ENCODE measurements at regions not wholly inside any gene's neighbourhood (a gene's known extent, or its start where the extent isn't known, plus 50 kb on each side); places are given as distances from the start of the nearest gene placed in this dataset.

- no peak overlapping the region for H3K27ac ChIP-seq (ENCODE audit: low read depth, low read length, poor library complexity, severe bottlenecking)
- H3K79me2 ChIP-seq (ENCODE audit: insufficient read depth, low read depth, low read length), result no peaks in the 10 kb centered on the region
- H4K20me1 ChIP-seq (ENCODE audit: insufficient read depth, low read length), result no peaks in the 10 kb centered on the region
- H3K4me1 ChIP-seq (ENCODE audit: insufficient read depth, low read length, poor library complexity, severe bottlenecking), result no peaks in the 10 kb centered on the region
- no peak overlapping the region for H3K4me3 ChIP-seq (ENCODE audit: low read depth, low read length, poor library complexity, severe bottlenecking)
- CTCF ChIA-PET (ENCODE audit: unreplicated experiment), result no interaction called here
- no peak overlapping the region for H2AFZ ChIP-seq (ENCODE audit: low read length)
- no peaks in the 10 kb centered on the region for H3K36me3 ChIP-seq (ENCODE audit: insufficient read depth, low read length)
- intact Hi-C loops (cut with micrococcal nuclease; ENCODE audit: unreplicated experiment), result no loop called here
- no peak overlapping the region for H3K4me2 ChIP-seq (ENCODE audit: low read length)
- no TSS peak for BruUV-seq (replicated peaks)
- no peaks in the 10 kb centered on the region for H3K9me3 ChIP-seq (ENCODE audit: low read length)
- POLR2A ChIA-PET, result no interaction called here
- TF ChIP-seq EZH2phosphoT487 (IDR thresholded peaks at IDR 0.05; ENCODE audit: borderline replicate concordance, low read depth, low read length) (no peak), CTCF (conservative IDR thresholded peaks at IDR 0.05; ENCODE audit: low read length) (no peak)
- H3K9me2 ChIP-seq (ENCODE audit: insufficient read depth, low read length), result no peaks in the 10 kb centered on the region
- DNase-seq (ENCODE audit: low spot score), result no peak
Observed at GRCh38 chr4:22048323-22048722, 99.8 kb upstream of the KCNIP4 start.

- DNase-seq (ENCODE audit: low spot score), result no peak
- Histone ChIP-seq H3K9me2 (ENCODE audit: insufficient read depth, low read length) (no peaks in the 10 kb centered on the region), H3K79me2 (ENCODE audit: insufficient read depth, low read depth, low read length) (no peaks in the 10 kb centered on the region), H3K27ac (ENCODE audit: low read depth, low read length, poor library complexity, severe bottlenecking) (no peak overlapping the region), H3K4me1 (ENCODE audit: insufficient read depth, low read length, poor library complexity, severe bottlenecking) (no peaks in the 10 kb centered on the region), H3K9me3 (ENCODE audit: low read length) (no peaks in the 10 kb centered on the region), H2AFZ (ENCODE audit: low read length) (no peak overlapping the region), H3K4me3 (ENCODE audit: low read depth, low read length, poor library complexity, severe bottlenecking) (no peak overlapping the region), H4K20me1 (ENCODE audit: insufficient read depth, low read length) (no peaks in the 10 kb centered on the region), H3K4me2 (ENCODE audit: low read length) (no peak overlapping the region), H3K36me3 (ENCODE audit: insufficient read depth, low read length) (no peaks in the 10 kb centered on the region)
- CTCF ChIA-PET (ENCODE audit: unreplicated experiment), result no interaction called here
- POLR2A ChIA-PET, result no interaction called here
- no TSS peak for BruUV-seq (replicated peaks)
- intact Hi-C loops (cut with micrococcal nuclease; ENCODE audit: unreplicated experiment), result no loop called here
- no peak for TF ChIP-seq CTCF (conservative IDR thresholded peaks at IDR 0.05; ENCODE audit: low read length)
- TF ChIP-seq EZH2phosphoT487 (IDR thresholded peaks at IDR 0.05; ENCODE audit: borderline replicate concordance, low read depth, low read length), result no peak
Observed at GRCh38 chr4:22047793-22048192, 99.2 kb upstream of the KCNIP4 start.

DNA sequence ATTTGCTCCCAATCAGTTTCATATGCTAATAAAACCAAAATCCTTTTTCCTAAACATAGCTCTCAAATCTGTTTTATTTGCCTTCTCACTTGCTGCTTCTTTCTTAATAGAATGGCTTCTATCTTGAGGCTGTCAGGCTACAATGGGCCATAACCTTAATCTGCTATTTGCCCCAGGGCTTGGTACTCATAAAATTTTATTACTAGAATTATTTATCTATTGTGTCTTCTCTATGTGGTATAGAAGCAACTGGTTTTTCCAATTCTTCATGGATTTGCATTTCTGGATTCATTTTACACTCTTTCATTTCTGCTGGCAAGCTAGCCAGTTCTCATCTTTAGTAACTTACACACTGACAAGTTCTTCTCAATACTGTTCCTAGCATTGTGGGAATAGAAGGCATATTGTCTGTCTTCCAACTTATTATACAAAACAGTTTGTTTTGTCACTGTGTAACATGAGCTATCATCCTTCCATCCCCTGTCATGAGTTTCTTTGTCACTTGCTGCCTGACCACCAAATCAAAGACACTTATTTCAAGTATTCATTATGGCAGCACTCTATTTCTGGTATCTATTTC lies 96.6 kb upstream of the KCNIP4 start:
- H2AFZ ChIP-seq (ENCODE audit: low read length), result no peak overlapping the region
- no peaks in the 10 kb centered on the region for H4K20me1 ChIP-seq (ENCODE audit: insufficient read depth, low read length)
- ChIA-PET POLR2A (interaction anchor here (0.6 kb wide), 2 partner anchors 469 to 1348 kb away, joined by 3 to 4 read pairs; no protein-coding TSS in a partner anchor), CTCF (ENCODE audit: unreplicated experiment) (no interaction called here)
- no peaks in the 10 kb centered on the region for H3K9me2 ChIP-seq (ENCODE audit: insufficient read depth, low read length)
- no peaks in the 10 kb centered on the region for H3K36me3 ChIP-seq (ENCODE audit: insufficient read depth, low read length)
- H3K9me3 ChIP-seq (ENCODE audit: low read length), result no peaks in the 10 kb centered on the region
- no peak overlapping the region for H3K4me3 ChIP-seq (ENCODE audit: low read depth, low read length, poor library complexity, severe bottlenecking)
- no peak overlapping the region for H3K4me2 ChIP-seq (ENCODE audit: low read length)
- H3K79me2 ChIP-seq (ENCODE audit: insufficient read depth, low read depth, low read length), result no peaks in the 10 kb centered on the region
- H3K27ac ChIP-seq (ENCODE audit: low read depth, low read length, poor library complexity, severe bottlenecking), result no peak overlapping the region
- TF ChIP-seq EZH2phosphoT487 (IDR thresholded peaks at IDR 0.05; ENCODE audit: borderline replicate concordance, low read depth, low read length) (no peak), CTCF (conservative IDR thresholded peaks at IDR 0.05; ENCODE audit: low read length) (no peak)
- BruUV-seq (replicated peaks), result no TSS peak
- intact Hi-C loops (cut with micrococcal nuclease; ENCODE audit: unreplicated experiment), result no loop called here
- no peak for DNase-seq (ENCODE audit: low spot score)
- no peaks in the 10 kb centered on the region for H3K4me1 ChIP-seq (ENCODE audit: insufficient read depth, low read length, poor library complexity, severe bottlenecking)
